ENCODE measurements at regions not wholly inside any gene's neighbourhood (a gene's known extent, or its start where the extent isn't known, plus 50 kb on each side); places are given as distances from the start of the nearest gene placed in this dataset.
A peak's percentile ranks its signal among the peaks of the same experiment; 100 is the strongest.

- no peak for DNase-seq (ENCODE audit: low spot score)
These were observed 319.4 kb upstream of the FANCL start for GRCh38 chr2:58560531-58560930.

- DNase-seq (ENCODE audit: low spot score) = no peak
These were observed 317.8 kb upstream of the FANCL start for GRCh38 chr2:58558881-58559280.

GRCh38 chr2:58557176-58557575, 316.1 kb upstream of the FANCL start:
- no peak for DNase-seq (ENCODE audit: low spot score)

GRCh38 chr2:58553937-58554336, 312.8 kb upstream of the FANCL start:
- peak; percentile 31 for DNase-seq (ENCODE audit: low spot score)

GRCh38 chr2:58553522-58553921, 312.4 kb upstream of the FANCL start:
- no peak for DNase-seq (ENCODE audit: low spot score)

- no peak for DNase-seq (ENCODE audit: low spot score)
These were observed 304.5 kb upstream of the FANCL start for GRCh38 chr2:58545300-58546280.

- DNase-seq (ENCODE audit: low spot score) = no peak
These were observed 302.3 kb upstream of the FANCL start for GRCh38 chr2:58543442-58543841.

- peak; percentile 18 for DNase-seq (ENCODE audit: low spot score)
These were observed 300.4 kb upstream of the FANCL start for GRCh38 chr2:58541511-58541910.

GRCh38 chr2:58540681-58541080, 299.6 kb upstream of the FANCL start:
- DNase-seq (ENCODE audit: low spot score) = peak; percentile 11

- DNase-seq (ENCODE audit: low spot score) = no peak
These were observed 298.8 kb upstream of the FANCL start for GRCh38 chr2:58539973-58540372.

- DNase-seq (ENCODE audit: low spot score) = peak; percentile 14
These were observed 294.9 kb upstream of the FANCL start for GRCh38 chr2:58535990-58536389.

GRCh38 chr2:58535182-58535581, 294.1 kb upstream of the FANCL start:
- DNase-seq (ENCODE audit: low spot score) = no peak

GRCh38 chr2:58533376-58533775, 292.3 kb upstream of the FANCL start:
- no peak for DNase-seq (ENCODE audit: low spot score)

GRCh38 chr2:58532641-58533040, 291.5 kb upstream of the FANCL start:
- no peak for DNase-seq (ENCODE audit: low spot score)

GRCh38 chr2:58527647-58528046, 286.5 kb upstream of the FANCL start:
- no peak for DNase-seq (ENCODE audit: low spot score)

- DNase-seq (ENCODE audit: low spot score) = no peak
These were observed 280.9 kb upstream of the FANCL start for GRCh38 chr2:58521803-58522554.

- DNase-seq (ENCODE audit: low spot score) = no peak
These were observed 279.8 kb upstream of the FANCL start for GRCh38 chr2:58520903-58521302.

GRCh38 chr2:58517881-58518280, 276.8 kb upstream of the FANCL start:
- no peak for DNase-seq (ENCODE audit: low spot score)

GRCh38 chr2:58516695-58517094, 275.6 kb upstream of the FANCL start:
- no peak for DNase-seq (ENCODE audit: low spot score)

- no peak for DNase-seq (ENCODE audit: low spot score)
These were observed 274.9 kb upstream of the FANCL start for GRCh38 chr2:58515827-58516573.

- DNase-seq (ENCODE audit: low spot score) = no peak
These were observed 273.1 kb upstream of the FANCL start for GRCh38 chr2:58514252-58514651.

- DNase-seq (ENCODE audit: low spot score) = no peak
These were observed 271.8 kb upstream of the FANCL start for GRCh38 chr2:58512878-58513277.
